Ishikawa (cell line): ENCODE measurements at regions not wholly inside any gene's neighbourhood (a gene's known extent, or its start where the extent isn't known, plus 50 kb on each side); places are given as distances from the start of the nearest gene placed in this dataset.

Experiments
- CEBPB ChIP-seq: IDR thresholded peaks from 2 replicates; pipeline ENCODE4 v1.6.1; 2012
- CREB1 ChIP-seq: IDR thresholded peaks from 2 replicates; pipeline ENCODE4 v1.6.1; 2012; ENCODE audit warnings: low read depth
- EGR1 ChIP-seq: IDR thresholded peaks from 2 replicates; pipeline ENCODE4 v1.6.1; 2012
- EP300 ChIP-seq: IDR thresholded peaks from 2 replicates; pipeline ENCODE4 v1.6.1; 2012; ENCODE audit warnings: borderline replicate concordance
- FOXM1 ChIP-seq: IDR thresholded peaks from 2 replicates; pipeline ENCODE4 v1.6.1; 2012; ENCODE audit warnings: low read depth, borderline replicate concordance
- MAX ChIP-seq: IDR thresholded peaks from 2 replicates; pipeline ENCODE4 v1.6.1; 2012
- RAD21 ChIP-seq: IDR thresholded peaks from 2 replicates; pipeline ENCODE4 v1.6.1; 2012; ENCODE audit warnings: low read depth
- REST ChIP-seq: IDR thresholded peaks from 2 replicates; pipeline ENCODE4 v1.6.1; 2012; ENCODE audit warnings: low read depth, mild to moderate bottlenecking
- TAF1 ChIP-seq: IDR thresholded peaks from 2 replicates; pipeline ENCODE4 v1.6.1; 2012; ENCODE audit warnings: low read depth, mild to moderate bottlenecking
- TCF12 ChIP-seq: IDR thresholded peaks from 2 replicates; pipeline ENCODE4 v1.6.1; 2012; ENCODE audit warnings: low read depth
- USF1 ChIP-seq: IDR thresholded peaks from 2 replicates; pipeline ENCODE4 v1.6.1; 2012
- YY1 ChIP-seq: IDR thresholded peaks from 2 replicates; pipeline ENCODE4 v1.6.1; 2012; ENCODE audit warnings: low read depth

- TF ChIP-seq FOXM1 = no peak
- TF ChIP-seq CEBPB = no peak
- TF ChIP-seq YY1 = no peak
- no peak for TF ChIP-seq TAF1
- no peak for TF ChIP-seq CREB1
- TF ChIP-seq MAX = no peak
- no peak for TF ChIP-seq EGR1
- no peak for TF ChIP-seq TCF12
- TF ChIP-seq USF1 = no peak
- no peak for TF ChIP-seq EP300
- no peak for TF ChIP-seq REST
- TF ChIP-seq RAD21 = no peak
Measured at GRCh38 chr6:90412538-90413369, 116.1 kb upstream of the BACH2 start.
